Nephron (organoid): ENCODE measurements at regions not wholly inside any gene's neighbourhood (a gene's known extent, or its start where the extent isn't known, plus 50 kb on each side); places are given as distances from the start of the nearest gene placed in this dataset.

Experiments
- H3K27ac Mint-ChIP-seq, 3 experiments: 2 replicates each; pipeline ENCODE4 v1.8.0; 2020; ENCODE audit warnings: mixed read lengths in 3 of 3, mild to moderate bottlenecking in 2 of 3, moderate library complexity in 1 of 3
- H3K27me3 Mint-ChIP-seq: 2 replicates; pipeline ENCODE4 v1.8.0; 2021; ENCODE audit warnings: low read depth, mild to moderate bottlenecking, moderate library complexity, mixed read lengths
- H3K36me3 Mint-ChIP-seq: 2 replicates; pipeline ENCODE4 v1.8.0; 2020; ENCODE audit warnings: low read depth, mixed read lengths
- H3K4me1 Mint-ChIP-seq: 2 replicates; pipeline ENCODE4 v1.8.0; 2020; ENCODE audit warnings: mixed read lengths
- H3K4me3 Mint-ChIP-seq, 3 experiments: 2 replicates each; pipeline ENCODE4 v1.8.0; 2020; ENCODE audit warnings: mild to moderate bottlenecking in 3 of 3, mixed read lengths in 3 of 3, moderate library complexity in 2 of 3
- H3K9me3 Mint-ChIP-seq: 2 replicates; pipeline ENCODE4 v1.8.0; 2020; ENCODE audit warnings: mixed read lengths
- CTCF ChIP-seq, 3 experiments: fragments of 200-600 bp; sonication (generic); IDR thresholded peaks; one replicate each; pipeline ENCODE4 v1.5.0; 2021; ENCODE audit warnings: antibody characterized with exemption in 3 of 3; ENCODE audit not compliant: unreplicated experiment in 3 of 3

GRCh38 chr5:2553611-2554010 lies 197.9 kb downstream of the IRX2 start:
- no peak for TF ChIP-seq CTCF (IDR thresholded peaks at IDR 0.05; ENCODE audit: unreplicated experiment in 3 of 3)
- Mint-ChIP-seq H3K27me3 (peaks cover 44% of the 10 kb centered on the region), H3K9me3 (peaks cover 47% of the 10 kb centered on the region), H3K4me3 (no peak overlapping the region), H3K36me3 (peaks cover 13% of the 10 kb centered on the region), H3K27ac (no peak overlapping the region), H3K4me1 (no peaks in the 10 kb centered on the region)

DNA sequence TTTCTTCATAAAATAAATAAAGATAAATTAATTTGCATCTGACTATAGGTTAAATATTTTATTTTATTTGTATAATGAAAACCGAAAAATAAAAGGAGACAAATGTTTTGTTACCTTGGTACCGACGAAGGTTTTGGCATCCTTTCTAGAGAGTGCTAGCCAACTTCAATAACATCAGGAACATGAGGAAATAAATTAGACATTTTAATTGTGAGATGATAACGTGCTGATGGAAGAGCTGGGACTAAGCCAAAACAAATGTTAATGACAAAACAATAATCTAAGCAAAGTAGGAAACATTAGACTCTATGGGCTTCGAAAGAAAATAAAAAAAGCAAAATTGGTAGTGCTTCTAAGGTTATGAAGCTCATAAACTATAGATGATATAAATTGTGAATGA lies 201.0 kb downstream of the IRX2 start:
- H3K27me3 Mint-ChIP-seq: peaks cover 58% of the 10 kb centered on the region
- TF ChIP-seq CTCF (IDR thresholded peaks at IDR 0.05; ENCODE audit: unreplicated experiment in 3 of 3): no peak

DNA sequence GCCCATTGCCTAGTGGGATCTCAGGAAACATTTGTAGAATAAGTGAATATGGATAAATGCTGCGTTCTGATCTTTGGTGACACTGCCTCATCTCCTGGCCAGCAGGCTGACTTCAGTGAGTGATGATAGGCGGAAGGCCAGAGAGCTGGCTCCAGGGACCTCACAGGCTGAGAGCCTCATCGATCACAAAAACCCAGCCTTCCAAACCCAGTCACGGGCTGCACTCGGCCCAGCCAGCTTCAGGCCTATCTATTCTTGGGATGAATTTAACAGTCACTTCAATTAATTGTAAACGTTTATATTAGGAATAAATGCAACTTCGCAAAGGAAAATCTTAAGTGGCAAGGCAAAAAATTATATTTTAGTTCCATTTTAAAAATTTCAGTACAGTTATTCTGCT lies 201.6 kb downstream of the IRX2 start:
- Mint-ChIP-seq H3K27me3 (peaks cover 54% of the 10 kb centered on the region), H3K27ac (no peak overlapping the region), H3K4me1 (no peaks in the 10 kb centered on the region), H3K4me3 (no peak overlapping the region), H3K9me3 (peaks cover 31% of the 10 kb centered on the region), H3K36me3 (peaks cover 10% of the 10 kb centered on the region)
- TF ChIP-seq CTCF (IDR thresholded peaks at IDR 0.05; ENCODE audit: unreplicated experiment in 3 of 3): no peak

More for the DNA sequence above, 201.0 kb downstream of the IRX2 start:
- Mint-ChIP-seq H3K27ac (no peak overlapping the region), H3K9me3 (peaks cover 36% of the 10 kb centered on the region), H3K36me3 (peaks cover 13% of the 10 kb centered on the region), H3K4me1 (no peaks in the 10 kb centered on the region), H3K4me3 (no peak overlapping the region)

DNA sequence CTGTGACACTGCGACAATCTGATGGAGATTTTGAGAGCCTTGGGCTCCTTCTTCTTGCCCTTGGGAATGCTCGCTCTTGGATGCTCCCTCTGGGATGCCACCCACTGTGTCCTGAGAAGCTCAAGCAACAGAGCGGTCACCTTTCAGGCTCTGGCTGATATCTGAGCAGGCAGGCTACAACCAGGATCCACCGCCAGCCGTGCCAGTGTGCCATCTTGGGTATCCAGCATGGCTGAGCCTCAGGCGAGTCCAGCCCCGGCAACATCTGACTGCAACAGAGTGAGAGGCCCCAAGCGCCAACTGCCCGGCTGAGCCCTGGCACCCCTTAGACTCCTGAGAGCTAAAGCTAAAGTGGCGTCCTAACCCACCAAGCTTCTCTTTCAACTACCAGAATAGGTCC lies 202.1 kb downstream of the IRX2 start:
- H3K27ac Mint-ChIP-seq: no peak overlapping the region
- peaks cover 25% of the 10 kb centered on the region for H3K9me3 Mint-ChIP-seq
- peaks cover 54% of the 10 kb centered on the region for H3K27me3 Mint-ChIP-seq
- TF ChIP-seq CTCF (IDR thresholded peaks at IDR 0.05; ENCODE audit: unreplicated experiment in 3 of 3): no peak
- no peaks in the 10 kb centered on the region for H3K4me1 Mint-ChIP-seq
- H3K4me3 Mint-ChIP-seq: no peak overlapping the region
- peaks cover 5% of the 10 kb centered on the region for H3K36me3 Mint-ChIP-seq

DNA sequence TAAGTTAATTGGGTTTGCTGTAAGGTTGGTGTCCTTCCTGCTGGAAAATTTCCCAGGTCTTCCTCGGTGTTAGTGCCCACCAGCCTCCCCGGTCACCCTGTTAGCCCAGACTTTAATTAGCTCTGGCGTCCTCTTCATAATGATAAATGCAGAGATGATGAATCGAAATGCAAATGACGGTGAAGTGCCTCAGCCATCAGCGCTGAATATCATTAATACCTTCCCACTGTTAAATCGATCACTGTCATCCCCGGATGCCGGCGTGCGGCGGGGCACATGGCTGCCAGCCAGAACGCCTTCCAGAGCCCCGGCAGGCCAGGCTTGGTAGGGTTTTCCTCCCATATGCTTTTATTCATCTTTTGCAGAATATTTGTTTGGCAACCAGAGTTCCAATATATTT lies 204.5 kb downstream of the IRX2 start:
- peaks cover 70% of the 10 kb centered on the region for H3K27me3 Mint-ChIP-seq
- H3K4me3 Mint-ChIP-seq: no peak overlapping the region
- no peak overlapping the region for H3K27ac Mint-ChIP-seq
- H3K9me3 Mint-ChIP-seq: peaks cover 6% of the 10 kb centered on the region
- no peaks in the 10 kb centered on the region for H3K36me3 Mint-ChIP-seq
- TF ChIP-seq CTCF (IDR thresholded peaks at IDR 0.05; ENCODE audit: unreplicated experiment in 3 of 3): no peak
- H3K4me1 Mint-ChIP-seq: no peaks in the 10 kb centered on the region

DNA sequence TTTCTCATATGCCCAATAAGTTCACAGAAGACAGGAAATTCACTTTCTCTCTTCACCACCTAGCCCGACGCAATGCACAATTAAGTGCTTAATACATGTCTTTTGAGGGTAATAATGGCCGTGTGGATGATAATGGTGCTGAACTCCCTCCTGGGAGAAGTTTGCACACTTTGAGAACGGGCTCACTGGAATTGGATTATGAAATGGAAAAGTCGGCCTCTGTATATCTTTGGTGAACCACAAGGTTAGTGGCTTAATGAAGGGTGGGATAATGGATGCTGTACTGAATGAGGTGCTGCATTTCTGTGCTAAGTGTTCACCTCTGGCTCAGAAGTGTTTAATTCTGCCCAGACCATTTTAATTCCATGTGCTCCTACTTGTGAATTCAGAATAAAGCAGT lies 207.5 kb downstream of the IRX2 start:
- peaks cover 88% of the 10 kb centered on the region for H3K27me3 Mint-ChIP-seq
- TF ChIP-seq CTCF (IDR thresholded peaks at IDR 0.05; ENCODE audit: unreplicated experiment in 3 of 3): no peak
- H3K4me3 Mint-ChIP-seq: no peak overlapping the region
- no peaks in the 10 kb centered on the region for H3K4me1 Mint-ChIP-seq
- peaks cover 3% of the 10 kb centered on the region for H3K9me3 Mint-ChIP-seq
- H3K27ac Mint-ChIP-seq: no peak overlapping the region
- H3K36me3 Mint-ChIP-seq: no peaks in the 10 kb centered on the region
